Neural progenitor cell (in vitro differentiated cells): ENCODE measurements at regions not wholly inside any gene's neighbourhood (a gene's known extent, or its start where the extent isn't known, plus 50 kb on each side); places are given as distances from the start of the nearest gene placed in this dataset.

Source experiments
- EZH2 ChIP-seq: fragments of 200-600 bp; sonication (generic); IDR thresholded peaks from 2 replicates; pipeline ENCODE4 v1.6.1; 2017; ENCODE audit warnings: antibody characterized with exemption, mild to moderate bottlenecking, moderate library complexity
- EZH2phosphoT487 ChIP-seq: fragments of 200-600 bp; sonication (generic); IDR thresholded peaks from 2 replicates; pipeline ENCODE4 v1.6.1; 2017; ENCODE audit warnings: antibody characterized with exemption
- TF ChIP-seq, protein P1 (sequence below): fragments of 200-600 bp; sonication (generic); IDR thresholded peaks from 2 replicates; pipeline ENCODE4 v1.5.1; 2017; ENCODE audit warnings: antibody characterized with exemption, mild to moderate bottlenecking

DNA sequence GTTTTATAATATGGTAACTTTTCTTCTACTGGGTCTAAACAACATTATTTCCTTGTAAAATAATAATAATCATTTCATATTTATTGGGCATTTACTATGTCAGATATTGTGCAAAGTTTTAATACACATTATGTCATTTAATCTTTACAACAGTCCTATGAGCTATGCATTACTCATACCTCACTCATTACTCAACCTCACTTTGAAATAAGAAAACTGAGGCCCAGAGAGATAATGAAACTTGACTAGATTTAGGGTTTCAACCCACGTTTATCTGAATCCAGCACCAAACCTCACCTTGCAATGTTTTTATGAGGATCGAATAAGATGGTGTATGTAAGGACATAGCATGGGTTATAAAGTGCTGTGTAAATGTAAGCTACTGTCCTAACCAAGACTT lies 153.2 kb upstream of the SLC13A1 start:
- TF ChIP-seq, protein P1, sequence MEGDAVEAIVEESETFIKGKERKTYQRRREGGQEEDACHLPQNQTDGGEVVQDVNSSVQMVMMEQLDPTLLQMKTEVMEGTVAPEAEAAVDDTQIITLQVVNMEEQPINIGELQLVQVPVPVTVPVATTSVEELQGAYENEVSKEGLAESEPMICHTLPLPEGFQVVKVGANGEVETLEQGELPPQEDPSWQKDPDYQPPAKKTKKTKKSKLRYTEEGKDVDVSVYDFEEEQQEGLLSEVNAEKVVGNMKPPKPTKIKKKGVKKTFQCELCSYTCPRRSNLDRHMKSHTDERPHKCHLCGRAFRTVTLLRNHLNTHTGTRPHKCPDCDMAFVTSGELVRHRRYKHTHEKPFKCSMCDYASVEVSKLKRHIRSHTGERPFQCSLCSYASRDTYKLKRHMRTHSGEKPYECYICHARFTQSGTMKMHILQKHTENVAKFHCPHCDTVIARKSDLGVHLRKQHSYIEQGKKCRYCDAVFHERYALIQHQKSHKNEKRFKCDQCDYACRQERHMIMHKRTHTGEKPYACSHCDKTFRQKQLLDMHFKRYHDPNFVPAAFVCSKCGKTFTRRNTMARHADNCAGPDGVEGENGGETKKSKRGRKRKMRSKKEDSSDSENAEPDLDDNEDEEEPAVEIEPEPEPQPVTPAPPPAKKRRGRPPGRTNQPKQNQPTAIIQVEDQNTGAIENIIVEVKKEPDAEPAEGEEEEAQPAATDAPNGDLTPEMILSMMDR = no peak
- TF ChIP-seq EZH2phosphoT487 (no peak), EZH2 (no peak)
